Stimulated activated naive CD8-positive, alpha-beta T cell treated with anti-CD3 and anti-CD28 coated beads, Interleukin-15, Interleukin-2, amounts not matched to agents 100 ng/mL and 50 ng/mL, for 24 hours (primary cell): ENCODE measurements at regions not wholly inside any gene's neighbourhood (a gene's known extent, or its start where the extent isn't known, plus 50 kb on each side); places are given as distances from the start of the nearest gene placed in this dataset.

Experiments
- H3K27ac Mint-ChIP-seq: one replicate; pipeline ENCODE4 v1.8.0; 2021; ENCODE audit warnings: mild to moderate bottlenecking, mixed read lengths
- H3K27me3 Mint-ChIP-seq: one replicate; pipeline ENCODE4 v1.8.0; 2021; ENCODE audit warnings: mixed read lengths
- H3K36me3 Mint-ChIP-seq: one replicate; pipeline ENCODE4 v1.8.0; 2021; ENCODE audit warnings: low read depth, mixed read lengths
- H3K4me1 Mint-ChIP-seq: one replicate; pipeline ENCODE4 v1.8.0; 2021; ENCODE audit warnings: low read depth, mixed read lengths
- H3K4me3 Mint-ChIP-seq: one replicate; pipeline ENCODE4 v1.8.0; 2021; ENCODE audit warnings: mild to moderate bottlenecking, mixed read lengths
- H3K9me3 Mint-ChIP-seq: one replicate; pipeline ENCODE4 v1.8.0; 2021; ENCODE audit warnings: mixed read lengths

DNA sequence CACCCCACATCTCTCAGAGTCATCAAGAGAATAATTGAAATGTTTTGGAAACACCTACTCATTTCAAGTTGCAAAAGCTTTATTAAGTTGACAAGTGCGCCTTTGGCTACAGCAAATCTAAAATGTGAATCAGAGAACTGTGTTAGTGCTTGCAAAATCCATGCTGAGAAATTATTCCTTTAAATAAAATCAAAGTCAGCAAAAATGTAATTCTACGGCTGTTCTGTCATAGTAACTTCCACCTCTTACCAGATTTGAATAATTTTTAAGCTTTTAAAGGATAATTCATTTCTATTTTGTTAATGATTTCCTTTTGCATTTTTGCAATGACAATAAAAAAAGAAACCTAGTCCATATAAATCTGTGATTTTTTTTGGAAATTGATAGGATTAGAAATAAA, 1779.1 kb downstream of the STIM2 start:
- no peaks in the 10 kb centered on the region for H3K36me3 Mint-ChIP-seq
- H3K4me1 Mint-ChIP-seq = no peaks in the 10 kb centered on the region
- H3K27ac Mint-ChIP-seq = no peak overlapping the region
- H3K27me3 Mint-ChIP-seq = no peaks in the 10 kb centered on the region
- no peak overlapping the region for H3K4me3 Mint-ChIP-seq
- H3K9me3 Mint-ChIP-seq = peaks cover 4% of the 10 kb centered on the region

DNA sequence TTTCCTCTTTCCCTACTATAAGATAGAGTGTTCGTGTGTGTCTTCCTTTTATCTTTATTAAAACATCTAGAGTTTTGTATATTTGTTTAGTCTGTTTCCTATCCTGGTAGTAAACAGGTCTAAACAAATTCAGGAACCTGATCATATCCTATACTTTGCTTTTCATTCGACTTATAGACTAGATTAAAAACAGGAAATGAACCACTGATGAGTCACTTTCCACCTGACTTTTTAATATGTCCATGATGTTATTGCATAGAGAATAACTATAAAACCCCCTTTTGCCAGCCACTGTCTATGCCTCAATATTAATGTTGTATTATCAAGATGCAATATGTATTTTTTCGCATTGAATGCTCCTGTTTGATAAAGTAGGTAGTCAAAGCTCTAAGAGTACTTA, 1794.0 kb downstream of the STIM2 start:
- H3K36me3 Mint-ChIP-seq = no peaks in the 10 kb centered on the region
- no peaks in the 10 kb centered on the region for H3K27me3 Mint-ChIP-seq
- no peak overlapping the region for H3K27ac Mint-ChIP-seq
- H3K9me3 Mint-ChIP-seq = peaks cover 9% of the 10 kb centered on the region
- H3K4me3 Mint-ChIP-seq = no peak overlapping the region
- no peaks in the 10 kb centered on the region for H3K4me1 Mint-ChIP-seq

DNA sequence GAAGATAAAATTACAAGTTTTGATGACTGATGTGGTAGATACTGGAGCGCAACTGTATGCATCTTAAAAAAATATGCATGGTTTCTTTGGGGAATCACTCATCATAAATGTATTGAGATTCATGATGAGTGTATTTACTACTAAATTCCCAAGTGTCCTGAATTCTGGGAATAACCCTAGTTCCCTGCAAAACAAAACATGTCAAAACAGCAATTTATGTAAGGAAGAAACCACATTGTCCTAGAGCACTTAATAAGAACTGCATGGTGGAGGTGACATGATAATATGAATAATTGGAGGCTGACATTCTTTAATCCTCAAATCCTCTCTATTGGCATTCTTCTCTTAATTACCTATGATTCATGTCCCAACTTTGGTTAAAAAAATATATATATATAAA, 1804.7 kb downstream of the STIM2 start:
- Mint-ChIP-seq H3K4me1 (no peaks in the 10 kb centered on the region), H3K27ac (no peak overlapping the region), H3K9me3 (peaks cover 14% of the 10 kb centered on the region), H3K36me3 (no peaks in the 10 kb centered on the region), H3K27me3 (no peaks in the 10 kb centered on the region), H3K4me3 (no peak overlapping the region)

GRCh38 chr4:28675582-28675981, 1814.9 kb downstream of the STIM2 start:
- Mint-ChIP-seq H3K4me1 (no peaks in the 10 kb centered on the region), H3K9me3 (peaks cover 3% of the 10 kb centered on the region), H3K4me3 (no peak overlapping the region), H3K27me3 (no peaks in the 10 kb centered on the region), H3K36me3 (no peaks in the 10 kb centered on the region), H3K27ac (no peak overlapping the region)

- Mint-ChIP-seq H3K27me3 (no peaks in the 10 kb centered on the region), H3K36me3 (no peaks in the 10 kb centered on the region), H3K9me3 (no peaks in the 10 kb centered on the region), H3K4me1 (no peaks in the 10 kb centered on the region), H3K4me3 (no peak overlapping the region), H3K27ac (no peak overlapping the region)
Observed at GRCh38 chr4:28677808-28678207, 1817.2 kb downstream of the STIM2 start.

GRCh38 chr4:28682847-28683246, 1822.2 kb downstream of the STIM2 start:
- Mint-ChIP-seq H3K4me1 (no peaks in the 10 kb centered on the region), H3K27ac (no peak overlapping the region)

GRCh38 chr4:28686618-28687017, 1826.0 kb downstream of the STIM2 start:
- H3K9me3 Mint-ChIP-seq = peaks cover 12% of the 10 kb centered on the region
- H3K36me3 Mint-ChIP-seq = no peaks in the 10 kb centered on the region
- no peaks in the 10 kb centered on the region for H3K4me1 Mint-ChIP-seq
- no peak overlapping the region for H3K27ac Mint-ChIP-seq
- no peak overlapping the region for H3K4me3 Mint-ChIP-seq
- H3K27me3 Mint-ChIP-seq = no peaks in the 10 kb centered on the region

More at GRCh38 chr4:28682847-28683246, 1822.2 kb downstream of the STIM2 start:
- H3K27me3 Mint-ChIP-seq = no peaks in the 10 kb centered on the region
- no peaks in the 10 kb centered on the region for H3K9me3 Mint-ChIP-seq
- no peaks in the 10 kb centered on the region for H3K36me3 Mint-ChIP-seq
- H3K4me3 Mint-ChIP-seq = no peak overlapping the region

DNA sequence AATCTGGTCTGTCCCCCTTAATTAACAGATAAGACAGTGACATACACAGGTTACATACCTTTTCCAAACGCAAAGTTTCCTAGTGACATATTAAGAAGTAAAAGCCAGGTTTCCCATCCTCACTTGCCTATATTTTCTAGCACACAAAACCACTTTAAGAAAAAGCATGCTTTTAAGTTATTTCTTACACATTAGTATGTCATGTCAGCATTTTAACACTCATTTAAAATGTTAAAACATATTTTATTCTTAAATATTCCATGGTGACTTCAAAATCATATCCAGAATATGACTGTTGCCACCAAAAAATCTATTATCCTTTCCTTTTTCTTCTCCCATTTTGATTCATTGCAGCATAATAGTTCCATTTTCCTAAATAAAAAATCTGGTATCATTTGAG, 1830.2 kb downstream of the STIM2 start:
- H3K27me3 Mint-ChIP-seq = no peaks in the 10 kb centered on the region
- no peaks in the 10 kb centered on the region for H3K36me3 Mint-ChIP-seq
- H3K27ac Mint-ChIP-seq = no peak overlapping the region
- no peaks in the 10 kb centered on the region for H3K4me1 Mint-ChIP-seq
- H3K9me3 Mint-ChIP-seq = peaks cover 17% of the 10 kb centered on the region
- H3K4me3 Mint-ChIP-seq = no peak overlapping the region

GRCh38 chr4:28702571-28702970, 1841.9 kb downstream of the STIM2 start:
- no peaks in the 10 kb centered on the region for H3K36me3 Mint-ChIP-seq
- H3K27ac Mint-ChIP-seq = no peak overlapping the region
- H3K4me1 Mint-ChIP-seq = no peaks in the 10 kb centered on the region
- H3K27me3 Mint-ChIP-seq = no peaks in the 10 kb centered on the region
- H3K9me3 Mint-ChIP-seq = peaks cover 4% of the 10 kb centered on the region
- no peak overlapping the region for H3K4me3 Mint-ChIP-seq

DNA sequence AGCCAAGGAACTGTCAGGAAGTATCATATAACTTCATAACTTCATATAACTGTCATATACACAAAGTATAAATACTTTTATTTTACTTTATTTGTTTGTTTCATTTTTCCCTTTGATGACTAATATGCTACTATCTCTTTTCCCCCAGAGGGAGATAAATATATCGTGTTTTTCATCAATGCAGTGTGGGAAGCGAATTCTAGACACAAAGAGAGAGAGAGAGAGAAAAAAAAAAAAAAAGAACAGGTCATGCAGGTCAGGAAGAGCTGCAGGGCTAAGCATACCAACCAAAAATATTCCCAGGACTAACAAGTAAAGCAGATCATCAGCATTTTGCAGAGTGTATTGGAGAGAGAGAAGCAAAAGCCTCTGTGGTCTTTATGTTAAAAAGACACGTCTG, 1849.2 kb downstream of the STIM2 start:
- Mint-ChIP-seq H3K27ac (no peak overlapping the region), H3K9me3 (peaks cover 12% of the 10 kb centered on the region), H3K4me1 (no peaks in the 10 kb centered on the region), H3K36me3 (no peaks in the 10 kb centered on the region), H3K4me3 (no peak overlapping the region), H3K27me3 (no peaks in the 10 kb centered on the region)

DNA sequence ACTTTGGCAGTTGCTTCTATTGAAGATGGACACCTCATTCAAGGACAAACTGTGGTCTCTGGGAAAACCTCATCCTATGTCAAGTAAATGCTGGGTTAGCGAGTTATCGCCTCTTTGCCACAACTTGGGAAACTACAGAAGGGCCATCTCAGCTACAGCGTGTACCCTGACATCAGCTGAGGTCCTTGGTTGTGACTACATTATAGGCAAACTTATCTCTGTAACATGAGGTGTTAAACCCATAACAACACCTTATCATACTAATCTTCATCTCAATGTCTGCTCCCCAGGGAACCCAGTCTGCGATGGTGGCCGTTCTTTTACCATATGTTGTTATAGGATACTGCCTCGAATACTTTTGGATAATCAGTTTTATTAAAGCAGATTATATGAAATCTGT, 1862.7 kb downstream of the STIM2 start:
- Mint-ChIP-seq H3K9me3 (peaks cover 13% of the 10 kb centered on the region), H3K36me3 (no peaks in the 10 kb centered on the region), H3K27ac (no peak overlapping the region), H3K4me1 (no peaks in the 10 kb centered on the region), H3K4me3 (no peak overlapping the region), H3K27me3 (no peaks in the 10 kb centered on the region)

DNA sequence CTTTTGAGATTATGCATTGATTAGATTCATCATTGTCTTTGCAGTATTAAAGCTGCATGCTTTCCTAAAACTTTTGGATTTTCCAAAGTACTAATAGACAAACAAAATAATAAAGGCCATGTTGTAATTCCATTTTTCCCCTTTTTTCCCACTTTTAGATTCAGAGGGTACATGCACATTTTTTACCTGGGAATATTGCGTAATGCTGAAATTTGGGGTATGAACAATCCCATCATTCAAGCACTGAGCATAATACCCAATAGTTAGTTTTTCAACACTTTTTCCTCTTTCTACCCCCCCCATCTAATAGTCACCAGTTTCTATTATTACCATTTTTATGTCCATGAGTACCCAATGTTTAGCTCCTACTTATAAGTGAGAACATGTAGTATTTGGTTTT, 1863.6 kb downstream of the STIM2 start:
- Mint-ChIP-seq H3K27ac (no peak overlapping the region), H3K9me3 (peaks cover 15% of the 10 kb centered on the region)

GRCh38 chr4:28730304-28730703, 1869.7 kb downstream of the STIM2 start:
- H3K27ac Mint-ChIP-seq = no peak overlapping the region

More for the DNA sequence above, 1863.6 kb downstream of the STIM2 start:
- H3K4me1 Mint-ChIP-seq = no peaks in the 10 kb centered on the region
- H3K27me3 Mint-ChIP-seq = no peaks in the 10 kb centered on the region
- H3K36me3 Mint-ChIP-seq = no peaks in the 10 kb centered on the region
- no peak overlapping the region for H3K4me3 Mint-ChIP-seq

GRCh38 chr4:28744066-28744465, 1883.4 kb downstream of the STIM2 start:
- Mint-ChIP-seq H3K4me3 (no peak overlapping the region), H3K9me3 (peaks cover 10% of the 10 kb centered on the region), H3K4me1 (no peaks in the 10 kb centered on the region), H3K36me3 (no peaks in the 10 kb centered on the region), H3K27me3 (no peaks in the 10 kb centered on the region), H3K27ac (no peak overlapping the region)

More at GRCh38 chr4:28730304-28730703, 1869.7 kb downstream of the STIM2 start:
- Mint-ChIP-seq H3K36me3 (no peaks in the 10 kb centered on the region), H3K9me3 (peaks cover 9% of the 10 kb centered on the region), H3K4me3 (no peak overlapping the region), H3K27me3 (no peaks in the 10 kb centered on the region), H3K4me1 (no peaks in the 10 kb centered on the region)

- Mint-ChIP-seq H3K4me3 (no peak overlapping the region), H3K4me1 (no peaks in the 10 kb centered on the region), H3K36me3 (no peaks in the 10 kb centered on the region), H3K9me3 (peaks cover 6% of the 10 kb centered on the region), H3K27ac (no peak overlapping the region), H3K27me3 (no peaks in the 10 kb centered on the region)
Observed at GRCh38 chr4:28754376-28754775, 1893.7 kb downstream of the STIM2 start.

DNA sequence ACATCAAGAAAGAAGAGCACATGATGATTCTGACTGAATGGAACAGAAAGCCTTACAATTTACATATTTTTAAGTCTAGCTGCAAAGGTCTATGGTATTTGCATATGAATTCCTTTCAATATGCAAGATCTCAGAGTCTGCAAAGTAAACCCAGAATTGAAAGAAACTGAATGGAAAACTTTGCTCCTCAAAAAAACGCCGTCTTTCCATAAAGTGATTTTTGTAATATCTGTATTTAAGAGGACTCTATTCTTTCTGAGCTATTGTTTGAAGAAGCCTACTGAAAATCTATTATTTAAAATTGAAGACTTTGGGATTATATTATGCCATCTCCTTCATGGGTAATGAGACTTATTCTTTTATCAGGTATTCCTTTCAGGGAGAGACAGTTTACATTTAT, 1894.4 kb downstream of the STIM2 start:
- H3K27me3 Mint-ChIP-seq = no peaks in the 10 kb centered on the region
- no peak overlapping the region for H3K27ac Mint-ChIP-seq
- no peaks in the 10 kb centered on the region for H3K36me3 Mint-ChIP-seq
- H3K4me3 Mint-ChIP-seq = no peak overlapping the region
- H3K4me1 Mint-ChIP-seq = no peaks in the 10 kb centered on the region
- peaks cover 2% of the 10 kb centered on the region for H3K9me3 Mint-ChIP-seq
